Omental fat pad (tissue), 1 donor: ENCODE measurements at regions not wholly inside any gene's neighbourhood (a gene's known extent, or its start where the extent isn't known, plus 50 kb on each side); places are given as distances from the start of the nearest gene placed in this dataset.
"Not testable (repeated sequence)": the region's sequence is repeated elsewhere in the genome, so short reads cannot be mapped to it uniquely, and the experiment has no call there.

ENCODE experiments used
- ATAC-seq: fragments of 150-250 bp; one replicate; pipeline ENCODE4 v1.9.1; 2016; ENCODE audit warnings: mild to moderate bottlenecking, moderate library complexity; ENCODE audit not compliant: low FRiP score
- DNase-seq: peaks from one replicate; pipeline ENCODE4 v3.0.0-alpha.2; 2019; ENCODE audit warnings: low spot score

DNA sequence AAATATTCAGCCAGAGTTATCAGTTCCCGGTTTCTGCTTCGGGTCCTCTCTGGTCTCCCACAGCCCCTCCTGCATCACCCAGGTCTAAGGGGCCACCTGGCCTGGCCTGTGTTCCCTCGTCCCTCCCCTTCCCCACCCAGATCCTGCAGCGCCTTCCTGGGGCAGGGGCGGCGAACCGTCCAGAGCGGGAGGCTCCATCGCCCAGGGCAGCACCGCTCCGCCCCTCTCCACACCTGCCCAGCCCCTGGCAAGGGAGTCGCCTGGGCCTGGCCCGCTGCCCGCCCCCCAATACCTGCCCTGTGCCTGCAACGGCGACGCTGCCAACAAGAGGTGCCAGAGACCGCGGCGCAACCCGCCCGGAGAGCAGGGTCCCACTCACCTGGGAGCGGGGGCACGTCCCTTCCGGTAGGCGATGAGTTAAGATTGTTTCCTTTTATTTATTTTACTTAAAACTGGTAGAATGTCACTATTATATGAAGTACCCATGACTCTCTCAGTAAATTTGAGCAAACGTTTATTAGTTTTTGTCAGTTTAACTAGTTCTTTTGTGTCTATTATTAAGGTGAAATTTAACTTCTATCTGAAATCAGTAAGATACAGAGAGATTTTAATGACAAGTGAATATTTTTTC is 1641.1 kb downstream of the SPATA31A7 start:
- not testable (repeated sequence) for DNase-seq, ATAC-seq

DNA sequence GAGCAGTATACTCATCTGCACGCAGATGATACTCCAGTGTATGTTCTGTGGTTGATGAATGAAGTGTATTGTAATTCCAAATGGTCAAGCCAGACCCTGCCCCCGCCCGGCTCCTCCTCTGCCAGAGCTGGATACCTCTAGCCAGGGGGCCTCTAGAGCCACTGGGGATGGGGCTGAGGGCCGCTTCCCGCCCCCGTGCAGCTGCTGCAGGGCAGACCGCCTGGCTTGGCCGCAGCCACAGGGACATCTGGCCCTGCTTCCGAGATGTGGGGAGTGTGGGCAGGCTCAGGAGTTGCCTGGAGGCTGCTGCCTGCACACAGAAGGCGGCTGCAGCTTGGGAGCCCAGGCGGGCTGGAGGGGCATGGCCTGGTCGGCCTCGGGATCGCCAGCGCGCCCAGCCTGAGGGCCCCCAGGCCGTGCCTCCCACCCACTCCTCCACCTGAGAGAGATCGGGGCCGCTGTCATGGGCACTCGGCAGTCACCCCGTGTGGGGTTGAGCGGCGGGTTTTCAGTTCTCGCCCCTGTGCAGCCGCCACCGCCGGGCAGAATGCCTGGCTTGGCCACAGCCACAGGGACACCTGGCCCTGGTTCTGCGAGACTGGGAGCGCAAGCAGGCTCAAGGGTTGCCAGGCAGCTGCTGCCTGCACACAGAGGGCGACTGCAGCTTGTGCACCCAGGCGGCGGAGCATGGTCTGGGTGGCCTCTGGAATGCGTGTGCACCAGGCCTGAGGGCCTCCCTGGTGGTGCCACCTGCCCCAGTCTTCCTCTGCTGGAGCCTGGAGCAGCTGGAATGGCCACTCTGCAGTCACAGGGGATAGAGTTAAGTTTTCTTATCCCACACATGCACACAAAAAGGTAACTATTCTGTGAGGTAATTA is 1643.7 kb downstream of the SPATA31A7 start:
- not testable (repeated sequence) for DNase-seq, ATAC-seq

GRCh38 chr9:62837254-62837911 is 1647.5 kb downstream of the SPATA31A7 start:
- ATAC-seq, DNase-seq: not testable (repeated sequence)

DNA sequence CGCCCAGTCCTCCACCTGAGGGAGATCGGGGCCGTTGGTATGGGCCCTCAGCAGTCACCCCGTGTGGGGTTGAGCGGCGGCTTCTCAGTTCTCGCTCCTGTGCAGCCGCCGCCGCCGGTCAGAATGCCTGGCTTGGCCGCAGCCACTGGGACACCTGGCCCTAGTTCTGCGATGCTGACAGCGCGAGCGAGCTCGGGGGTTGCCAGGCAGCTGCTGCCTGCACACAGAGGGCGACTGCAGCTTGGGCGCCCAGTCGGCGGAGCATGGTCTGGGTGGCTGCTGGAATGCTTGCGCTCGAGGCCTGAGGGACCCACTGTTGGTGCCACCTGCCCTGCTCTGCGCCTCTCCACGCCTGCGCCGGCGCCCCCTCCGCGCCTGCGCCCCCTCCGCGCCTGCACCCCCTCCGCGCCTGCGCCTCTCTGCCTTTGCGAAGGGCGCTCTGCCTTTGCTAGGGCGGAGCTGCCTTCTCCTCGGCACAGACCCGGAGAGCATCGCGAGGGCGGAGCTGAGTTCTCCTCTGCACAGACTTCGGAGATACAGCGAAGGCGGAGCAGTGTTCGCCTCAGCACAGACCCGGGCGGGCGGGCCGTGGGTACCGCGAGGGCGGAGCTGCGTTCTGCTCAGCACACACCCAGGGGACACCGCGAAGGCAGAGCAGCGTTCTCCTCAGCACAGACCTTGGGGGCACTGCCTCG is 1648.3 kb downstream of the SPATA31A7 start:
- not testable (repeated sequence) for DNase-seq
- peak; percentile 86 for ATAC-seq

DNA sequence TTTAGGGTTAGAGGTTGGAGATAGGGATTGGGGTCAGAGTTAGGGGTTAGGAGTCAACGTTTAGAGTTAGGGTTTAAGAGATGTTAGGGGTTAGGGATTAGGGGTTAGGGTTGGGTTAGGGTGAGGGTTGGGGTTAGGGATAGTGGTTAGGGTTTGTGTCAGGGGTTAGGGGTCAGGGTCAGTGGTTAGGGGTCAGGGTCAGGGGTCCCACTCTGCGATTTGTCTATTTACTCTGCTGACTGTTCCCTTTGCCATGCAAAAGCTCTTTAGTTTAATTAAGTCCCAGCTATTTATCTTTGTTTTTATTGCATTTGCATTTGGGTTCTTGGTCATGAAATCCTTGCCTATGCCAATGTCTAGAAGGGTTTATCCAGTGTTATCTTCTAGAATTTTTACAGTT is 1649.3 kb downstream of the SPATA31A7 start:
- not testable (repeated sequence) for DNase-seq

GRCh38 chr9:62843145-62843544 is 1653.3 kb downstream of the SPATA31A7 start:
- DNase-seq, ATAC-seq: not testable (repeated sequence)

More for the DNA sequence above, 1649.3 kb downstream of the SPATA31A7 start:
- ATAC-seq = not testable (repeated sequence)

GRCh38 chr9:62843706-62844290 is 1654.0 kb downstream of the SPATA31A7 start:
- ATAC-seq = peak; percentile 61
- DNase-seq = not testable (repeated sequence)

- DNase-seq = not testable (repeated sequence)
- peak; percentile 35 for ATAC-seq
Measured at GRCh38 chr9:62844681-62845185, 1654.9 kb downstream of the SPATA31A7 start.

- DNase-seq, ATAC-seq: not testable (repeated sequence)
Measured at GRCh38 chr9:62848258-62848657, 1658.4 kb downstream of the SPATA31A7 start.

DNA sequence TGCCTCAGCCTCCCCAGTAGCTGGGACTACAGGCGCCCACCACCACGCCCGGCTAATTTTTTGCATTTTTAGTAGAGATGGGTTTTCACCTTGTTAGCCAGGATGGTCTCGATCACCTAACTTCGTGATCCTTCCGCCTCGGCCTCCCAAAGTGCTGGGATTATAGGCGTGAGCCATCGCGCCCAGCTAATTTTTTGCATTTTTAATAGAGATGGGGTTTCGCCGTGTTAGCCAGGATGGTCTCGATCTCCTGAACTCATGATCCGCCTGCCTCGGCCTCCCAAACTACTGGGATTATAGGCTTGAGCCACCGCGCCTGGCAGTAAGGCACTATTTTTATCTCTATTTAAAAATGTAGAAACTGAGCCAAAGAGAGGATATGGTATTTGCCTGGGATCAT is 1660.2 kb downstream of the SPATA31A7 start:
- ATAC-seq, DNase-seq: not testable (repeated sequence)

- not testable (repeated sequence) for DNase-seq, ATAC-seq
Measured at GRCh38 chr9:62857280-62857679, 1667.4 kb downstream of the SPATA31A7 start.

DNA sequence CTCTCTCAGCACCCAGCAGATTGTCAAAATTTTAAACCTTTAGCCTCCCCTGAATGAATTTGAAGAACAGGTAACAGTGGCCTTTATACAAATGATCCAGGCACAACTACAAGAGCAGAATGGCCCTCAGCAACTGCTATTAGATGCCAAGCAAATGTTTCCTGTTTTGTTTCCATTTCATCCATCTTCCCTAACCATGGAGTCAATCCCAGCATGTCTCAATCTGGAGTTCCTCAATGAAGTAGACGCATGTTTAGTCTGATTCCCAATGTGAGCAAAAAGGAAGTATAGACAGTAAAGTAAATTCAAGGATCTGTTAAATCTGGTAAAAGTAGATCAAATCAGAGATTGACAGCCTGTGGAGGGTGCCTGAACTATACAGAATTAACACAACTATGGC is 1668.4 kb downstream of the SPATA31A7 start:
- ATAC-seq, DNase-seq: not testable (repeated sequence)

- peak; percentile 47 for ATAC-seq
- not testable (repeated sequence) for DNase-seq
Measured at GRCh38 chr9:62860939-62861860, 1671.4 kb downstream of the SPATA31A7 start.

GRCh38 chr9:62862180-62862579 is 1672.3 kb downstream of the SPATA31A7 start:
- not testable (repeated sequence) for ATAC-seq

DNA sequence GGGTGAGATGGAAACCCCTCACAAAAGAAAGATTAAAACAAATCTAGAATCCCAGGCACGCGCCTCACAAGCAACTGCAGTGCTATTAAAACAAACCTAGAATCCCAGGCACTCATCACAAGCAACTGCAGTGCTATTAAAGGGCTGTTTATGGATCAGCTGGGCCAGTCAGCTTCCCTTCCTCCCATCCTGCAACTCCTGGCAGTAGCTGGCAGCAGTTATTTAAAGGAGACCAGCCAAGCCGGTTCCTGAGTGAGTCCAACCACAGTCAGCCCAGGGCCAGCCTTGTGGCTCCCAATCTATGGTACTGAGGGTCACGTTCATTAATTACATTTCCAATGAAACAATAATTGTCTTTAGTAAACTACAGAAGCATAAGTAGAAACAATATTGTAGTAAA is 1673.5 kb downstream of the SPATA31A7 start:
- not testable (repeated sequence) for DNase-seq, ATAC-seq

More at GRCh38 chr9:62862180-62862579, 1672.3 kb downstream of the SPATA31A7 start:
- not testable (repeated sequence) for DNase-seq

DNA sequence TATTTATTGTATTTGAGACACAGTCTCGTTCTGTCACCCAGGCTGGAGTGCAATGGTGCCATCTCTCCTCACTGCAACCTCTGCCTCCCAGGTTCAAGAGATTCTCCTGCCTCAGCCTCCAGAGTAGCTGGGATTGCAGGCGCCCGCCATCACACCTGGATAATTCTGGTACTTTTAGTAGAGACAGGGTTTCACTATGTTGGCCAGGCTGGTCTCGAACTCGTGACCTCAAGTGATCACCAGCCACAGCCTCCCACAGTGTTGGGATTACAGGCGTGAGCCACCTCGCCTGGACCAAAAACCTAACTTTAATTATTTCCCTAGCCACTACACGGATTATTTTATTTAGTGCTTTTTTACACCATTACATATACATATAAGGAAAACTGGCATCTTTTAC is 1674.0 kb downstream of the SPATA31A7 start:
- not testable (repeated sequence) for DNase-seq, ATAC-seq
